Neural cell (in vitro differentiated cells): ENCODE measurements at regions not wholly inside any gene's neighbourhood (a gene's known extent, or its start where the extent isn't known, plus 50 kb on each side); places are given as distances from the start of the nearest gene placed in this dataset.

Experiments
- H2AFZ ChIP-seq: fragments of 200-600, 300-800 bp; sonication (generic), shearing (Covaris generic); 2 replicates; pipeline ENCODE4 v1.6.0; 2014; ENCODE audit warnings: low read depth, mild to moderate bottlenecking, antibody characterized with exemption, low read length, moderate library complexity
- H3F3A ChIP-seq: fragments of 200-600 bp; shearing (Covaris generic); 2 replicates; pipeline ENCODE4 v1.6.1; 2016; ENCODE audit warnings: mild to moderate bottlenecking, moderate library complexity, mixed read lengths, antibody characterized with exemption, low read length; ENCODE audit not compliant: insufficient read depth, poor library complexity, severe bottlenecking
- H3K27ac ChIP-seq: fragments of 200-600, 300-800 bp; sonication (generic), shearing (Covaris generic); 2 replicates; pipeline ENCODE4 v1.5.1; 2014; ENCODE audit warnings: mild to moderate bottlenecking, low read length, moderate library complexity
- H3K27me3 ChIP-seq: fragments of 300-800, 200-600 bp; sonication (generic), shearing (Covaris generic); 2 replicates; pipeline ENCODE4 v1.6.0; 2014; ENCODE audit warnings: mild to moderate bottlenecking, low read depth, low read length, moderate library complexity; ENCODE audit not compliant: insufficient read depth
- H3K36me3 ChIP-seq: fragments of 300-800, 200-600 bp; sonication (generic), shearing (Covaris generic); 2 replicates; pipeline ENCODE4 v1.5.1; 2014; ENCODE audit warnings: mild to moderate bottlenecking, antibody characterized with exemption, low read length, moderate library complexity; ENCODE audit not compliant: insufficient read depth
- H3K4me2 ChIP-seq: fragments of 300-800, 200-600 bp; sonication (generic), shearing (Covaris generic); 2 replicates; pipeline ENCODE4 v1.6.0; 2014; ENCODE audit warnings: mild to moderate bottlenecking, low read length
- H3K4me3 ChIP-seq: fragments of 300-800, 200-600 bp; sonication (generic), shearing (Covaris generic); 2 replicates; pipeline ENCODE4 v1.5.1; 2014; ENCODE audit warnings: mild to moderate bottlenecking, low read length, moderate library complexity
- H3K79me2 ChIP-seq: fragments of 200-600 bp; shearing (Covaris generic); replicated peaks from 2 replicates; pipeline ENCODE4 v1.6.0; 2014; ENCODE audit warnings: mild to moderate bottlenecking, low read length, moderate library complexity; ENCODE audit not compliant: insufficient read depth
- H3K9ac ChIP-seq: fragments of 300-800, 200-600 bp; sonication (generic), shearing (Covaris generic); 2 replicates; pipeline ENCODE4 v1.6.1; 2016; ENCODE audit warnings: mild to moderate bottlenecking, low read length, mixed read lengths
- H3K9me2 ChIP-seq: fragments of 200-600 bp; shearing (Covaris generic); 2 replicates; pipeline ENCODE4 v1.6.1; 2016; ENCODE audit warnings: mild to moderate bottlenecking, low read length, mixed read lengths; ENCODE audit not compliant: insufficient read depth
- H3K9me3 ChIP-seq: fragments of 200-600, 300-800 bp; sonication (generic), shearing (Covaris generic); 2 replicates; pipeline ENCODE4 v1.6.1; 2016; ENCODE audit warnings: mild to moderate bottlenecking, mixed run types, low read length, moderate library complexity, mixed read lengths
- H4K20me1 ChIP-seq: fragments of 200-600 bp; shearing (Covaris generic); 2 replicates; pipeline ENCODE4 v1.6.1; 2016; ENCODE audit warnings: mild to moderate bottlenecking, mixed run types; ENCODE audit not compliant: insufficient read depth
- EP300 ChIP-seq: fragments of 450-650 bp; conservative IDR thresholded peaks from 2 replicates; pipeline ENCODE4 v1.6.1; 2014; ENCODE audit warnings: antibody characterized with exemption, mild to moderate bottlenecking, moderate library complexity; ENCODE audit not compliant: poor library complexity, severe bottlenecking
- EZH2 ChIP-seq: fragments of 200-600, 300-800 bp; shearing (Covaris generic), sonication (generic); IDR thresholded peaks from 2 replicates; pipeline ENCODE4 v1.6.1; 2014; ENCODE audit warnings: antibody characterized with exemption, low read length, borderline replicate concordance, mild to moderate bottlenecking; ENCODE audit not compliant: insufficient read depth, poor library complexity, severe bottlenecking
- MXI1 ChIP-seq: fragments of 450-650 bp; conservative IDR thresholded peaks from 2 replicates; pipeline ENCODE4 v1.6.1; 2014; ENCODE audit warnings: antibody characterized with exemption, mild to moderate bottlenecking; ENCODE audit not compliant: poor library complexity, severe bottlenecking
- POLR2AphosphoS5 ChIP-seq: IDR thresholded peaks from 2 replicates; pipeline ENCODE4 v1.6.1; 2012
- RAD21 ChIP-seq: fragments of 450-650 bp; conservative IDR thresholded peaks from 2 replicates; pipeline ENCODE4 v1.6.1; 2014; ENCODE audit warnings: antibody characterized with exemption, mild to moderate bottlenecking, moderate library complexity
- SMC3 ChIP-seq: fragments of 450-650 bp; conservative IDR thresholded peaks from 2 replicates; pipeline ENCODE4 v1.6.1; 2014; ENCODE audit warnings: antibody characterized with exemption, mild to moderate bottlenecking, moderate library complexity; ENCODE audit not compliant: poor library complexity
- TAF1 ChIP-seq: IDR thresholded peaks from 2 replicates; pipeline ENCODE4 v1.6.1; 2012; ENCODE audit warnings: low read depth
- TF ChIP-seq, protein P1 (sequence below): IDR thresholded peaks from 2 replicates; pipeline ENCODE4 v1.6.1; 2012; ENCODE audit warnings: borderline replicate concordance
- TF ChIP-seq, protein P2 (sequence below): fragments of 450-650 bp; IDR thresholded peaks from 2 replicates; pipeline ENCODE4 v1.5.1; 2014; ENCODE audit warnings: antibody characterized with exemption, mild to moderate bottlenecking, moderate library complexity; ENCODE audit not compliant: poor library complexity, severe bottlenecking

DNA sequence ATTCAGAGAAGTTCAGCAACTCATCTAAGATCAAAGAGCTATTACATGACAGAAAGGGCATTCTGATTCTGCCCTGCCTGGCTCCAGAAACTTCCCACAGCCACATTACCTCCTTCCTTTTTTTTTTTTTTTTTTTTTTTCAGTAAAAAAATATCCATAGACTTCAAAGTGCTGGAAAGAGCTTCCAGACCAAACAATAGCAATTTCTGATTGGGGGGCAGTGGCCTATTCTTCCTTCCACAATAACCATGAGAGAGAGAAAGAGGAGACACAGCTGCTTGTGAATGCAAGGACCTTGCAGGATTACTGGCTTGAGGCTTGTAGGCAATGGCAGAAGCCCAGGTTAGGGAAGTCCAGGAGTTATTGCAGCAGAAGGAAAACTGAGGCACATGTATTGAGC lies 151.0 kb upstream of the TOX3 start:
- TF ChIP-seq TAF1 (no peak), EZH2 (no peak), RAD21 (no peak)
- TF ChIP-seq, protein P1, sequence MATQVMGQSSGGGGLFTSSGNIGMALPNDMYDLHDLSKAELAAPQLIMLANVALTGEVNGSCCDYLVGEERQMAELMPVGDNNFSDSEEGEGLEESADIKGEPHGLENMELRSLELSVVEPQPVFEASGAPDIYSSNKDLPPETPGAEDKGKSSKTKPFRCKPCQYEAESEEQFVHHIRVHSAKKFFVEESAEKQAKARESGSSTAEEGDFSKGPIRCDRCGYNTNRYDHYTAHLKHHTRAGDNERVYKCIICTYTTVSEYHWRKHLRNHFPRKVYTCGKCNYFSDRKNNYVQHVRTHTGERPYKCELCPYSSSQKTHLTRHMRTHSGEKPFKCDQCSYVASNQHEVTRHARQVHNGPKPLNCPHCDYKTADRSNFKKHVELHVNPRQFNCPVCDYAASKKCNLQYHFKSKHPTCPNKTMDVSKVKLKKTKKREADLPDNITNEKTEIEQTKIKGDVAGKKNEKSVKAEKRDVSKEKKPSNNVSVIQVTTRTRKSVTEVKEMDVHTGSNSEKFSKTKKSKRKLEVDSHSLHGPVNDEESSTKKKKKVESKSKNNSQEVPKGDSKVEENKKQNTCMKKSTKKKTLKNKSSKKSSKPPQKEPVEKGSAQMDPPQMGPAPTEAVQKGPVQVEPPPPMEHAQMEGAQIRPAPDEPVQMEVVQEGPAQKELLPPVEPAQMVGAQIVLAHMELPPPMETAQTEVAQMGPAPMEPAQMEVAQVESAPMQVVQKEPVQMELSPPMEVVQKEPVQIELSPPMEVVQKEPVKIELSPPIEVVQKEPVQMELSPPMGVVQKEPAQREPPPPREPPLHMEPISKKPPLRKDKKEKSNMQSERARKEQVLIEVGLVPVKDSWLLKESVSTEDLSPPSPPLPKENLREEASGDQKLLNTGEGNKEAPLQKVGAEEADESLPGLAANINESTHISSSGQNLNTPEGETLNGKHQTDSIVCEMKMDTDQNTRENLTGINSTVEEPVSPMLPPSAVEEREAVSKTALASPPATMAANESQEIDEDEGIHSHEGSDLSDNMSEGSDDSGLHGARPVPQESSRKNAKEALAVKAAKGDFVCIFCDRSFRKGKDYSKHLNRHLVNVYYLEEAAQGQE = no peak
- TF ChIP-seq, protein P2, sequence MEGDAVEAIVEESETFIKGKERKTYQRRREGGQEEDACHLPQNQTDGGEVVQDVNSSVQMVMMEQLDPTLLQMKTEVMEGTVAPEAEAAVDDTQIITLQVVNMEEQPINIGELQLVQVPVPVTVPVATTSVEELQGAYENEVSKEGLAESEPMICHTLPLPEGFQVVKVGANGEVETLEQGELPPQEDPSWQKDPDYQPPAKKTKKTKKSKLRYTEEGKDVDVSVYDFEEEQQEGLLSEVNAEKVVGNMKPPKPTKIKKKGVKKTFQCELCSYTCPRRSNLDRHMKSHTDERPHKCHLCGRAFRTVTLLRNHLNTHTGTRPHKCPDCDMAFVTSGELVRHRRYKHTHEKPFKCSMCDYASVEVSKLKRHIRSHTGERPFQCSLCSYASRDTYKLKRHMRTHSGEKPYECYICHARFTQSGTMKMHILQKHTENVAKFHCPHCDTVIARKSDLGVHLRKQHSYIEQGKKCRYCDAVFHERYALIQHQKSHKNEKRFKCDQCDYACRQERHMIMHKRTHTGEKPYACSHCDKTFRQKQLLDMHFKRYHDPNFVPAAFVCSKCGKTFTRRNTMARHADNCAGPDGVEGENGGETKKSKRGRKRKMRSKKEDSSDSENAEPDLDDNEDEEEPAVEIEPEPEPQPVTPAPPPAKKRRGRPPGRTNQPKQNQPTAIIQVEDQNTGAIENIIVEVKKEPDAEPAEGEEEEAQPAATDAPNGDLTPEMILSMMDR = no peak
- Histone ChIP-seq H3K4me3 (no peak overlapping the region), H3K9me2 (no peaks in the 10 kb centered on the region)

DNA sequence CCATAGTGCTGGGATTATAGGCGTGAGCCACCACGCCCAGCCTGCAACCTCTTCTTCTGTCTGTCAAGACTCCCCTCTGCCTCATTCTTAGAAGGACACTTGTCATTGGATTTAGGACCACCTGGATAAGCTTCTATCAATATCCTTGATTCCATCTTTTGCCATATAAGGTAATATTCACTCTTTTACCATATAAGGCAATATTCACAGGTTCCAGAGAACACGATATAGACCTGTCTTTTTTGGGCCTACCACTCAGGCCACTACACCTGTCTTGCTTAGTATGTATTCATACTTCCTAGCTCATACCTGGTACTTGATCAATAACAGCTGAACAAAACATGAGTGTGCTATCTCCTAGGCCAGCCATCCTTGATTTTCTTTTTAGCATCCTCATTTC lies 149.2 kb upstream of the TOX3 start:
- H4K20me1 ChIP-seq = no peaks in the 10 kb centered on the region
- H3K36me3 ChIP-seq = no peaks in the 10 kb centered on the region
- H3K9ac ChIP-seq = no peak overlapping the region
- H3K9me3 ChIP-seq = no peaks in the 10 kb centered on the region
- no peak overlapping the region for H3K4me3 ChIP-seq
- TF ChIP-seq EZH2 (no peak), MXI1 (no peak), EP300 (no peak), RAD21 (no peak), SMC3 (no peak), TAF1 (no peak), POLR2AphosphoS5 (no peak)
- TF ChIP-seq, protein P1 = no peak
- TF ChIP-seq, protein P2 = no peak
- H3K9me2 ChIP-seq = no peaks in the 10 kb centered on the region
- H3K27ac ChIP-seq = no peak overlapping the region
- H2AFZ ChIP-seq = no peak overlapping the region
- H3K27me3 ChIP-seq = no peaks in the 10 kb centered on the region
- H3K4me2 ChIP-seq = no peak overlapping the region
- H3F3A ChIP-seq = no peaks in the 10 kb centered on the region
- H3K79me2 ChIP-seq = no peaks in the 10 kb centered on the region

More for the DNA sequence above, 151.0 kb upstream of the TOX3 start:
- no peak overlapping the region for H3K9ac ChIP-seq
- H2AFZ ChIP-seq = no peak overlapping the region
- no peaks in the 10 kb centered on the region for H3K9me3 ChIP-seq
- H3K27ac ChIP-seq = no peak overlapping the region
- H3K36me3 ChIP-seq = no peaks in the 10 kb centered on the region
- no peaks in the 10 kb centered on the region for H3K27me3 ChIP-seq
- no peaks in the 10 kb centered on the region for H4K20me1 ChIP-seq
- no peak overlapping the region for H3K4me2 ChIP-seq
- H3K79me2 ChIP-seq = no peaks in the 10 kb centered on the region
- H3F3A ChIP-seq = no peaks in the 10 kb centered on the region
